ENCODE measurements at regions not wholly inside any gene's neighbourhood (a gene's known extent, or its start where the extent isn't known, plus 50 kb on each side); places are given as distances from the start of the nearest gene placed in this dataset. TPM values are rescaled to one million over a fixed set of nuclear protein-coding genes. Genes with fewer than 3 reads are reported as not detected.

- DNase-seq (ENCODE audit: low spot score) = no peak
Measured at GRCh38 chr4:147423229-147423628, 57.7 kb upstream of the EDNRA start.

- DNase-seq (ENCODE audit: low spot score) = no peak
Measured at GRCh38 chr4:147425019-147425418, 55.9 kb upstream of the EDNRA start.

- no peak for DNase-seq (ENCODE audit: low spot score)
Measured at GRCh38 chr4:147428583-147428982, 52.3 kb upstream of the EDNRA start.

GRCh38 chr4:147430111-147430510 is 50.8 kb upstream of the EDNRA start:
- DNase-seq (ENCODE audit: low spot score) = no peak

Small RNA genes in the stretch of these regions (small RNA-seq; reads per million reads assigned to genes)
- not detected for gene MIR548G

Data from HT-29 (cell line).